Glomerular endothelial cell (primary cell): ENCODE measurements at regions not wholly inside any gene's neighbourhood (a gene's known extent, or its start where the extent isn't known, plus 50 kb on each side); places are given as distances from the start of the nearest gene placed in this dataset.

Experiments
- DNase-seq: peaks from one replicate; pipeline ENCODE4 v3.0.0-alpha.2; 2011; ENCODE audit warnings: low read depth, low spot score; ENCODE audit errors: extremely low read depth

DNA sequence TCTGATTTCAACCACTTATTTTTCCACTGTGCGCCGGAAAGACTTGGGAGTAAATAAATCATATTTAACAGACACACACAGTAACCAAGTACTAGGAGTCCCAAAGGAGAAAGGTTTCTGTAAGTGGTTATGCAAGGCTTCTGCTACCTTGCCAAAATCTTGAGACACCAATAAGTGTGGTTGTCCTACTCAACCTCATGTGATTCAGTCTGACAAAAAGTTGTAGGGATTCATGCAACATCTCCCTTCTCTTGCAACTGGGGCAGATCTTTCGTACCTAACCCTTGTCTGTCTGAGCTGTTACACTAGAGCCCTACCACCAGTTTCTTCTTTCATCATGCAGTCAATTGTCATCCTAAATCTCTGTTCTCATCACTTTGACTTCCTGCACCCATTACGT is 69.9 kb upstream of the NUDT7 start:
- DNase-seq = no peak

DNA sequence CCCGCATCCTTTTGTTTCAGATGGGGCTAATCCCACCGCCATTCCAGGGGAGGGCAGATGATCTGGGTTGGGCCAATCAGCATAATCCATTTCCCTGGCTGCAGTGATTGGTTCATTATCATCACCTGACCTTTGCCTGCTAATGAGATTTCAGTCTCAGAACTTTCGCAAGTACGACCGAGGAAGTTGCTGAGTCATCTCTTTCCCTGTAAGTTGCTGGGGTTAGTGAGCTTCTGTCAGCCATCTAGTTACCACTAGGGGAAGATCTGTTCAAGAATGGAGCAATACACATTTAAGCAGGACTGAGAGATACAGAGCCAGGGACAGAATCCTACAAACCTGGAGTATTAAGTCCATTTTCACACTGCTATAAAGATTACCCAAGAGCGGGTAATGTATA is 65.3 kb upstream of the NUDT7 start:
- no peak for DNase-seq

DNA sequence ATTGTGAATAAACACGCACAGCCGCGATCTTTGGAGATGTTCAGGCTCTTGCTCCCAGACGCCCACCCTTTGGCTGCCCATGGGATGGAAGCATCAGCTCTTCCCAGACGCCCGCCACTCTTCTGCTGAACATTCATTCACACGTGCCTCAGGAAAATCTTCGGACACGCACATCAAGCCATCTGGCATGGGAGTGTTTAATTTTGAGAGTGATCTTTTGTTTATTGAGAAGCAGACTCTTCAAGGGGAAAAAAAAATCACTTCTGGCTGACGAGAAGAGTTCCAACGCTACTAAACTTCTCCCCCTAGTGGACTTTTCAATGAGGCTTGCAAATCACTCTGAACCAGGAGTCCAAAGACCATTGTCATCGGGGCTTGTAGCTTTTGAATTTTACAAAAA is 62.0 kb upstream of the NUDT7 start:
- peak; percentile 68 for DNase-seq

DNA sequence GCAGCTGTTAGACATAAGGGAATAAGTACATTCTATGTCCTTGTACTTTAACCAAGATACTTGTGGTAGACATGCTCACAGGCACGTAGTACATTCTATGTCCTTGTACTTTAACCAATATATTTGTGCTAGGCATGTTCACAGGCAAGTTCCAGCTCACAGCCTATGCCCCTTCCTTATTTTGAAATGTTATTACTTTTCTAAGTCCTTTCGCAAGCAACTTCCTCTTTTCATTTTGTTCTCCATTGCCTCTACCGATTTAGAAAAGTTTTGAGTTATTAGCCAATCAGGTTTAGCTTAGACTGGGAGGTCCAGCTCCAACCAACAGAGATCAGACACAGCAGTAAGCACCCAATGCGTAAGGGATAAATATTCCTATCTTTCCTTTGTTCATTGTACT is 60.1 kb upstream of the NUDT7 start:
- no peak for DNase-seq

DNA sequence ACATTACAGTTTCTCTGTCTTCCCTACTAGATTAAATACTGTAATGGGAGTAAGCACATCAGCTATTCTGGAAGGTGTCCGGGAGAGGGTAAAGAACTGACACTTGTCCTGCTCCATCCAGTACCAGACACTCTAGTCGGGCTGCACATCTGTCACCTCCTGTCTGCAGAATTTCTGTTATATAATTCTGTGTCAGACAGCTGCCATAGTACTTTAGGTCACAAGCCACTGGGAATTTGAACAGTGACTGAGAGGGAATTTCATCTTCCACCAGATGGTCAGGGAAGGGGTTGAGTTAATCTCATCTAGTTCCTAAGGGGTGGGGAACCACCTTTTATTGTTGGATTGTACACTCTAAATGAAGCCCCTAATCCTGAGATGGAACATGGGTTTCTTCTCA is 58.6 kb upstream of the NUDT7 start:
- DNase-seq = no peak

DNA sequence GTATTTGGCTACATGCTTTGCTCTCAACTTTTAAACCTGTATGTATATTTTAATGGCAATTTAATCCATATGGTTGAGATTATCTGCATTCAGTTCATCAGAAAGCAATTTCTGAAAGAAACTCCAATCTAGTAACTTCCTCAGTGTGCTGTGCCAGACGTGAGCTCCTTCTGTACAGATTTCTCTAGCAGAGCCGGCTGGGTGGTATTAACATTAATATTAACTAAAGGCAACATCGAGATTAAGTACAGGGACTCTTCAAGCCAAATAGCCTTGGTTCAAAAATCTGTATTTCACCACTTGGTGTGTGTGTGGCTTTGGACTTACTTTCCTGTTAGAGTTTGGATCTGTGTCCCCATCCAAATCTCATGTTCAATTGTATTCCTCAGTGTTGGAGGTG is 55.5 kb upstream of the NUDT7 start:
- DNase-seq = no peak

DNA sequence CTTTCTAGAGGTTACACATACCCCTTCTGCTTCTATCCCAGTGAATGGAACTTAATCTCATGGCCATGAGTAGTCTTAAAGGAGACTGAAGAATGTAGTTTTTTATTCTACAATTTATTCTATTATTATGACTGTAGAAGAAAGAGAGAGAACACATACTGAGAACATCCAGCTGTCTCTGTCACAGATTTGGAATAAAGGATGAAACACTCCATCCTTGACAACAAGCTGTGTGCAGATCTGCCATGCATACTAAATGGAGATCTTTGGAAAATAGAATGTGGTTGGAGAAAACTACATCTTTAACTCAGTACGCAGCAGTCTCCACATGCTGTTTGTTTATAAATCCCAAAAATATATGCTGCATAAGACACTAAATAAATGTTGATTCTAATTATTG is 54.1 kb upstream of the NUDT7 start:
- no peak for DNase-seq

DNA sequence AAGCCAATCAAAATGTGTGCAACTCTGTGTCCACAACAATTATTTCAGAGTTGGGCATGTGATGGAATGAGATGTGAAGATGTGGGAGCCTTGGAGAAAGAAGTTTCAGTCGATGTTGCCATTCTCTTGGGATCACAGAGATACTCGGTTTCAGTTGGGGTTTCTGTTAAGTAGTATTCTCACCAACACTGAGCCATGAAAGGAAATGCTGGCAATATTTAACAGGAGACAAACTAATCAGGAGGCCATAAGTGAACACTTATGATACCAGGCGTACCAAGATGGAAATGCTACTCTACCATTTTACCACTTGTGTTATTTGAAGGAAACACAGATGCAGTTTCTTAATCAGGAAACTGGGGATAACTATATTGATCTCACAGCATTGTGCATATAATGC is 53.3 kb upstream of the NUDT7 start:
- DNase-seq = no peak
